Epithelial cell of prostate (primary cell): ENCODE measurements at regions not wholly inside any gene's neighbourhood (a gene's known extent, or its start where the extent isn't known, plus 50 kb on each side); places are given as distances from the start of the nearest gene placed in this dataset.
"Not testable (repeated sequence)": the region's sequence is repeated elsewhere in the genome, so short reads cannot be mapped to it uniquely, and the experiment has no call there.

Experiments
- DNase-seq: peaks from one replicate; pipeline ENCODE4 v3.0.0-alpha.2; 2011; ENCODE audit warnings: low read depth, low spot score
- H3K27ac ChIP-seq: fragments of 450-650 bp; 2 replicates; pipeline ENCODE4 v1.5.1; 2017; ENCODE audit warnings: mild to moderate bottlenecking

DNA sequence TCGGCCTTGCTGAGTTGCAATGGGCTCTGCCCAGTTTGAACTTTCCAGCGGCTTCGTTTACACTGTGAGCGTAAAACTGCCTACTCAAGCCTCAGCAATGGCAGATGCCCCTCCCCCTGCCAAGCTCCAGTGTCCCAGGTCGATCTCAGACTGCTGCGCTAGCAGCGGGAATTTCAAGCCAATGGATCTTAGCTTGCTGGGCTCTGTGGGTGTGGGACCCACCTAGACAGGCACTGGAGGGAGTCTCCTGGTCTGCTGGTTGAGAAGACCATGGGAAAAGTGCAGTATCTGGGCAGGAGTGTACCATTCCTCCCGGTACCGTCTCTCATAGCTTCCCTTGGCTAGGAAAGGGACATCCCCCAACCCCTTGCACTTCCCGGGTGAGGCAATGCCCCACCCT is 88.2 kb downstream of the KLHL28 start:
- no peak overlapping the region for H3K27ac ChIP-seq
- no peak for DNase-seq

DNA sequence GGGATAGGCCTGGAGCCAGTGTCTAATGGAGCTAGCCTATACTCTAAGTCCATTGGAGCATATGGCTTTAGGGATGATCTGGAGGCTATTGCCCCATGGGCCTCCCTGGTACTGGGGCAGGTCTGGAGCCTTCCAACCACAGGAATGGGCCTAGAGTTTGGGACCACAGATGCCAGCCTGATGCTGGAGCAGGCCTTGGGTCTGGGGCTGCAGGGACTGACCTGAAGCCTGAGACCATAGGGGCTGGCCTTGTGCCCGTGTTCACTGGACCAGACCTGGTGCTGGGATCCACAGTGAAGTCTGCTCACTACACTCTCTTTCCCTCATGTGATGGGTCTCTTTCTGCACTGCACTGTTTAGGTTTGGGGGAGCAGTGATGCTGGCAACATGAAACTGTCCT is 95.0 kb downstream of the KLHL28 start:
- DNase-seq = no peak
- H3K27ac ChIP-seq = no peak overlapping the region

DNA sequence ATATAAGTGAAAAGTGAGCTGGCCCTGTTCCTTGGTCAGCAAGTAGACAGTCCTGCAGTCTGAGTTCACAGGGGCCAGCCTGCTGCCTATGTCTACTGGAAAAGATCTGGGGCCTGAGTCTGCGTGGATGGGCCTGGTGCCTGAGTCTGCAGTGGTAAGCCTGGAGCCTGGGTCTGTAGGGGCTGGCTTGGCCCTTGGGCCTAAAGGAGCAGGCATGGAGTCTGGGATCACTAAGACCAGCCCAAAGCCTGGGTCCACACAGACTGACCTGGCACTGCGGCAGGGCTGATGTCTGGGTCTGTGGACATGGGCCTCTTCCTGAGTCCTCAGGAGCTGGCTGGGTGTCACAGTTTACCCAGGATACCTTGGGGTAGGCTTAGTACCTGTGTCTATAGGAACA is 95.4 kb downstream of the KLHL28 start:
- DNase-seq = no peak
- no peak overlapping the region for H3K27ac ChIP-seq

DNA sequence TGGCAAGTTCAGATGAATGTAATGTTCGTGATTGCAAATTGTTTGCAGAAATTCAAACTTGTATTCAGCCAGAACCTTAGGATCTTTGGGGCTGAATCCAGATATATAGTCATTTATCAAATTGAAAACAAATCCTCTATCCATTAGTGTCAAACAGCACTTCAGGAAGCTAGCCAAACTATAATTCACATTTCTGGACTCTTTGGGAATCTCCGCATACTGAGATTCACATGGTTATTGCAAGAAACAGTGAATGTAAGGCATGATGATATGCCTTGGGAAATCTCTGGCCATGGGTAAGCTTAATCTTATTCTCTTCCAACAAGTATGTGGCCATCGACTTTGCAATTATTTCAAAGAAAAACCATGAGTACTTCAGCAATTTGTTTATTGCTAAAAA is 98.5 kb downstream of the KLHL28 start:
- DNase-seq = no peak
- H3K27ac ChIP-seq = no peak overlapping the region

DNA sequence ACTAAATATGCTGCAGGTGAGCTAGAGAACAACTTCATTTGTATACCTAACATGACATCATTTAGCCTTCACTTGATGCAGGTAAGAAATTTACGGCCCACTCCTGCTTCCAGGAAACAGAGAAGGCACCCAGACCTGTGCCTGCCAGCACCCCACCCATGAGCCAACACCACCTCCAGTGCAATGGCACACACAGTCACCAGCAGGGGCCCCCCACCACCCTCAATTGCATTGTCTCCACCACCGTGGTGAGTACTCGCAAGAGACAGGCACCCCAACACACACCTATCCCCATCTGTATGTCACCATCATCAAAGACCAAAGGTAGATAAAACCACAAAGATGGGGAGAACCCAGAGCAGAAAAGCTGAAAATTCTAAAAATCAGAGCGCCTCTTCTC is 107.6 kb downstream of the KLHL28 start:
- DNase-seq = no peak
- no peak overlapping the region for H3K27ac ChIP-seq

DNA sequence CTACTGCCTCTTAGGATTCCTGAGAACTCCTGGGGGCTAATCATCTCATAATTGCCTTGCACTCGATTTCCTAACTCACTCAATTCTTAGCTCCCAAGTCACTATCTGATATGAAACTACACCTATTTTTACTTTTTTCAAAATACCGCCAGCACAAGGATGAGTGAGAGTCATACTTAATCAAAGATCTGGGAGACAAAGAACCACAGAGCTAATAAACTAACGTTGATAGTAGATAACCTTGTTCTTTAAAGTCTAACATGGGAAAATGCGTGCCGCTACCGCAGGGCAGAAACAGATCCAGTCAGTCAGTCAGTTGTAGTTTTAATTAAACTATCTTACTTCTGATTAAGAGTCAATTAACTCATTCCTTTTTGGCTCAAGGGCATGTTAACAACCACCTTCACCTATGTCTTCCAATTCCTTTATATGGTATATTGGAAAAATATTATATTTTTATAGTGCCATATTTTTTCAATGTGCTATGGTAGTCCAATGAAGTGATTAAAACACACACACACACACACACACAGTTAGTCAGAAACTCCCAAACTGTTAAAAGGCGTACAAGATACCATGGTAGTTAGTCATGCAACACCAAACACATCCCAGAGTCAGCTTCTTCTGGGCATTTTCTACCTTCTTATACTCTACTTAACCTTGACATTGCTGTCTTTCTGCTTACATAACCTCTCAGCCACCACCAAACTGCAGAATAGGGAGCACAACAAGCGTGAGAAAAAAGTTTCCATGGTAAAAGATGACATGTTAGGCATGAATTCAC is 114.0 kb downstream of the KLHL28 start:
- DNase-seq = no peak
- no peak overlapping the region for H3K27ac ChIP-seq

DNA sequence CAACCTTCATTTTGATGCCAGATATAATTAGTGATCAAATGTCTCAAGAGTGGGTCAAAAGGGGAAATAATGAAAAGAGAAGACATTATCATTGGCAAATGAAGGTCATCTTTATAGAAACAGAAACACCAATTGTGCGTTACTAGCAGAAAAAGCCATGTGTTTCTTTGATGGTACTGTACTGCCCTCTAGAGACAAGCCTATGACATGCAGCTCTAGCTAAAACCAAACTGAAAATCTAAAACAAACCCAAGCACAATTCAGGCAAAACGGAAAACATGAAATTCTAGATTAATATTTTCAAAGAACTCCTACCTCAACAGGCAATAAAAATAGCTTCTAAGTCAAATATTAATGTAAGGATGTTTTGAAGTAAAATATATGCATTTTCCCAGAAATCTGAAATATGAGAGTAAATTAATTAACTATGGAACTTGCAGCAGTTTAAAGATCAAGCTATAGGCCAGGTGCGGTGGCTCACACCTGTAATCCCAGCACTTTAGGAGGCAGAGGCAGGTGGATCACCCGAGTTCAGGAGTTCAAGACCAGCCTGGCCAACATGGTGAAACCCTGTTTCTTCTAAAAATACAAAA is 115.4 kb downstream of the KLHL28 start:
- no peak overlapping the region for H3K27ac ChIP-seq
- DNase-seq = no peak

DNA sequence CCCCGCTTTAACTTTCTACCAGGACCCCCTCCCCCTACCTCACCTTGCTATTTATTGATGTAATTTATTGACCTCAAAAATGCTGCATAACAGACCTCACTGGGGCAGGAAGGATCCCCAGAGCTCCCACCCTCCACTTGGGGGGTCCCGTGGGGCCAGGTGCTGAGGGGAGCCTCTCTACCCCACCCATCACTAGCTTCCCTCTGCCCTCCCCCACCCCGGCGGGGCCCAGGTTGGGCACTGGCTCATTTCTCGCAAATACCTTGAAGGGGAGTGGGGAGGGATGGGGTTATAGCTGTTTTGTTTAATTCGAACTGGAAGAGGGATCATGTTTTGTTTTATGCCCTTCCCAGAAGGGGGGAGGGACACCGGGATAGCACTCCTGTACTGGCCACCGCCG is 125.8 kb downstream of the KLHL28 start:
- H3K27ac ChIP-seq, DNase-seq: not testable (repeated sequence)

DNA sequence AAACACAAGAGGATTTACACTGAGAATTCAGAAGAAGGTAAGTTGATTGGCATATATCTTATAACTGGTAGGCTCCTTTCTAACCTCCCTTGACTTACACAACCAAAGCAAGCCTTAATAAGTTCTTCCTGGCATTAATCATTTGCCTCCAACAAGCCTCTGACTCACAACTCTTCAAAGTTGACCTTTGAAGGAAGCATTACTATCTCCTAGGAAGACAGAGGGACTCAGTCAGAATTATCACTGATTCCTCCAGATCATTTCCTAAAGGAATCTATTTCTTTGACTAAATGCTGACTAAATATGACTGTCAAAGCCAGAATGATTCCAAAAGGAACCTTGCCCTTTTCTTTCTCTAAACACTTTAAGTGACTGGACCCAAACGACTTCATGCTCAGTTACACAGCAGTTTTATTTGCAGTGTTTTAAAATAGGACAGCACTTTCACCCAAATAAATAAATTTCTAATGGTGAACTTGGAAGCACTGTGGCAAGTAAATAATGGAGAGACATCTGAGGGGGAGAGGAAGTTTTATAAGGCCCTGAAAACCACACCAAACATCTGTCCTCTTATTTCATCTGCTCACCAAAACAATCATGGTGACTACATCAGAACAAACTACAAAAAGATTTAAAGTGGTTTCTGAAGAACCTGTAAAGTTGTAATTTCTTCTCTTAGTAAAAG is 128.2 kb downstream of the KLHL28 start:
- DNase-seq = no peak
- H3K27ac ChIP-seq = no peak overlapping the region

DNA sequence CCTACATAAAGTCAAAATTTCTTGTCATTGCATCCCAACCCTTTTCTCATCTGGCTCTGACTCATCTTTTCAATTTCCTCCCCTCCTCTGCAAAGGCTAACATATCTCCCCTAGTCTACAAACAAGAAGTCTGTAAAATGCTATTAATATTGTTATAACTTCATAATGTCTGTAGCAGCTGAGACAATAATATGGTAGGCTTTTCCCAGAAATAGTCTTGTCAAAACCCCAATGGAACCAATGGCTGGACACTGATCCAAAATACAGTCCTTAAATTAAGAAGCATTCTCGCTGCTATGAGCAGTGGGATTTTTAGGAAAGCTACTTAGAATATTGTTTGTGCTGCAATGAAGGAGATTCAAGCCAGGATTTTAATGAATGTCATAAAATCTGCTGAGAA is 131.4 kb downstream of the KLHL28 start:
- DNase-seq = no peak
- H3K27ac ChIP-seq = no peak overlapping the region

DNA sequence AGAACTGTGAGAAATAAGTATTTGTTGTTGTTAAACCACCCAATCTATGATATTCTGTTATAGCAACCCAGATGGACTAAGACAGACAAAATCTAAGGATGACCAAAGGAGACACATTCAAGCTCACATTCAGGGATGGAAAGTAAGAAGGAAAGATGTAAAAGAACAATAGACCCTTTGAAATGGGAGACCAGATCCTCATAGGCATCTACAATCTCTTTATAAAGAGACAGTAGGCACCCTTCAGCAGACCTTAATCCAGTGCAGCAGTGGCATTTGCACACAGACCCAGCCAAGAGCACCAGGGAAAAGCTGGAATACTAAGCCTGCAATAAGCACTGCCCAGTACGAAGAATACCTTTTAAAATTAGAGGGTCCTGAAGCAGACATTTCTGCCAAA is 132.7 kb downstream of the KLHL28 start:
- no peak overlapping the region for H3K27ac ChIP-seq
- DNase-seq = no peak

DNA sequence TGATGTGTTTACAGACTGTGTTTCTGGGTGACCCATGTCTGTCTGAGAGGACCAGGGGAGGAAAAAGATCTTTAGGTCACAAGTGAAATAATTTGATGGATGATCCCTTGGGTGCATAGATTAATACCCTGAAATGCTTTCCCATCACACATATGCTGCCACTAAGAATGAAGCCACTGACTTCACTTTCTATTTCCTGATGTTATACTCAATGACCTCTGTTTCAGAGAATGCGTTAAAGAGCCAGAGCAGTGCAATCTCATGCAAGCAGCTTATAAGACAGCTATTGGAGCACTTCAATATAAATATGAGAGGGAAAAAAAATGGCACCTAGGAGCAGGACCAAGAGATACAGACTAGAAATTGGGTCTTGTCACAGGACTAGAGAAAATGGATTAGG is 133.7 kb downstream of the KLHL28 start:
- DNase-seq = no peak
- no peak overlapping the region for H3K27ac ChIP-seq

DNA sequence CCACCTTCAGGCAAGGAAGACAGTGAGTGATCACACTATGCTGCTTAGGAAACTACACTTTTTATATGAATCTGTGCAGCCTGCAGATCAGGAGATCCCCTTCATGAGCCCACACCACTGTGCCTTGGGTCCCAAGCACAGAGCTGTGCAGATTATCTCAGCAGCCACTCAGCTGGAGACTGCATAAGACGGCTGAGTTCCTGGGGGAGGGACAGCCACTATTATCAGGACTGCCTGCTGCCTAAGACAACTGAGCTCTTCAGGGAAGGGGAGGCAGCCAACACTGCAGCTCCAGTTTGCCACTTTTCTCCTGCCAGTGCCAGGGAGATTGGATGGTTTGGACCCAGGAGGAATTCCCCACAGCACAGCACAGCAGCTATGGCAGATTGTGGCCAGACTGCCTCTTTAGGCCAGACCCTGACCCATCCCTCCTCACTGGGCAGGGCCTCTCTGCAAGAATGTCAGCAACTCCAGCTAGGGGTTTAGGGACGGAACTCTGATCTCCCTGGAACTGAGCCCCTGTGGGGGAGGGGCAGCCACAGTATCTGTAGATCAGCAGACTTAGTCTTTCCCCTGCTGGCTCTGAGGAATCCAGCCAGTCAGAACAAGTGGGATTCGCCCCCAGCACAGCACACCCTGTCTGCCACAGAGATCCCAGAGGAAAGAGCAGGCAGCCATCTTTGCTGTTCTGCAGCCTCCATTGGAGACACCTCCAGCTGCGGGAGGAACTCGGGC is 141.3 kb downstream of the KLHL28 start:
- no peak for DNase-seq
- no peak overlapping the region for H3K27ac ChIP-seq

DNA sequence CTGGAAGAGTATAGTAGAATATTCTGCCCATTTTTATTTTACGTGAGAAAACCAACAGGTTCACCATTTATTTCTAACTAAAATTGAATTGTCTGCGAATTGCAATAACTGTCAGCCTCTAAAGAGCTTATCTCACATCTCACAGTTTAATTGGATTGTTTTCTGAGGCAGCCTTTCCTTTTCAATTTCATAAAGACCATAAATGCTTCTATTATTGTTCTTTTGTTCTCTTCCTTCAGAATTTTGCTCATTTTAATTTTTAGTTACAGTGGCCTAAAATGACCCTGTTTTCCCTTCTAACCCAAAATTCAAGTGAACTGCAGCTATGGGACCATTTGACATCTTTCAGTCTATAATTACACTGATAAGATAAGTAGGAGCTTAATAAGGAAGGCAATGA is 147.6 kb downstream of the KLHL28 start:
- DNase-seq = no peak
- no peak overlapping the region for H3K27ac ChIP-seq

DNA sequence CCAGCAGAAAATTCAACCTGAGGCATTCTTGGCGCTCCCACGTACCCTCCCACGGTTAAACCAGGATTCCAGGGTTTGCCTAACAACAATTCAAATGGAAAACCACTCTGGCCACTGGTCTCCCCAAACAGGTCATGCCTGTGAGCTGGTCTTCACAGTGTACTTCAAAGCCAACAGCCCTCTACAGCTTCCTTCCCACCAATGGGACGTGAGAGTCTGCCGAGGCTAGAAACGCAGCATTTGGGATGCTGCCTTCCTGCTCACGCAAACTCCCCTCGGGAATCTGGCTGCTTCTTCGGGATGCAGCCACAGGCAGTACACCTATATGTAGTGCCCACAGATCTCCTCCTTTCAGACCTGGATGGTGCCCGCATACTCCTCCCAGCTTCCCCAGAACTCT is 149.1 kb downstream of the KLHL28 start:
- no peak overlapping the region for H3K27ac ChIP-seq
- DNase-seq = no peak

DNA sequence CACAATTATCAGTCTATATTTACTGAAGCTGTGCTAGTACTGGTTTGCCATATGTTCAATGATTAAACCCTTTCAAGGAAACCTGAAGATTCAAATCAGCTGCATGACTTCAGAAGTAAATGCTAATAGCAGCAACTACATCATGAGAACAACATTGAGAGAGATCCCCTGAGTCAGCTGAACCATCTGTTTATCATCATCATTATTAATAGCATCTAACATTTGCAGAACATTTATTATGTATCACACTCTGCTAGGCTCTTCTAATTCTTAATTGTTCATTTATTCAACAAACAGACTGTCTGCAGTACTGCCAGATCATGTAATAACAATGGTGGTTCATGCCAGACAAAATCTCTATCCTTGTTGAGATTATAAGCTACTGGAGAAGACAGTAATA is 157.4 kb downstream of the KLHL28 start:
- DNase-seq = no peak
- no peak overlapping the region for H3K27ac ChIP-seq

DNA sequence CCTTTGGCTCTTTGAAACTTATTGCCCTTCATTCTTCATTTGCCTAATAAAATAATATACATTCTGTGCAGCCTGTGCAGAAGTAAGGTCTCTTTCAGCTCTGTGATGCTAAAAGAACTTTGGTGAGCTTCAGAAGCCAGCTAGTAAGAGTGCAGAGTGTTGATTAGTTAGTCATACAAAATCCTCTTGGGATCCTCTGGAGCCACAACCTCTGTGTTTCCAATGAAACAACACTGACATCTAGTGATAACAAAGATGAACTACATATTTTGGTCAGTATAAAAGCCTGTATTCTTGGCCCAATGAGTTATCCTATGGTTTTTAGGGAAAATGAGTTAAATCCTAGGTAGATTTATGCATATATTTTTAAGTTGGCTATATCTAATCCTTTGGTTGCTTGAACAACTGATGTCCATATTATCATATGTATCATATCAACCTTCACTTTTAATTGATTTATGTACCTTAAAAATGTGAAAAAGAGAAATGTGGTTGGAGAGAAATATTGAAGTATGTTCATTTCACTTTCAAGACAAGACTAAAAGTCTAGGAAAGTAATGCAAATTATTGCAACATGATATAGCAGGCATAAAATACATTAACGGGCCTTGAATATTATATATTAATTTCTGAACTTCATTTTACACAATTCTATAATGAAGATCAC is 158.4 kb downstream of the KLHL28 start:
- H3K27ac ChIP-seq = no peak overlapping the region
- DNase-seq = no peak

DNA sequence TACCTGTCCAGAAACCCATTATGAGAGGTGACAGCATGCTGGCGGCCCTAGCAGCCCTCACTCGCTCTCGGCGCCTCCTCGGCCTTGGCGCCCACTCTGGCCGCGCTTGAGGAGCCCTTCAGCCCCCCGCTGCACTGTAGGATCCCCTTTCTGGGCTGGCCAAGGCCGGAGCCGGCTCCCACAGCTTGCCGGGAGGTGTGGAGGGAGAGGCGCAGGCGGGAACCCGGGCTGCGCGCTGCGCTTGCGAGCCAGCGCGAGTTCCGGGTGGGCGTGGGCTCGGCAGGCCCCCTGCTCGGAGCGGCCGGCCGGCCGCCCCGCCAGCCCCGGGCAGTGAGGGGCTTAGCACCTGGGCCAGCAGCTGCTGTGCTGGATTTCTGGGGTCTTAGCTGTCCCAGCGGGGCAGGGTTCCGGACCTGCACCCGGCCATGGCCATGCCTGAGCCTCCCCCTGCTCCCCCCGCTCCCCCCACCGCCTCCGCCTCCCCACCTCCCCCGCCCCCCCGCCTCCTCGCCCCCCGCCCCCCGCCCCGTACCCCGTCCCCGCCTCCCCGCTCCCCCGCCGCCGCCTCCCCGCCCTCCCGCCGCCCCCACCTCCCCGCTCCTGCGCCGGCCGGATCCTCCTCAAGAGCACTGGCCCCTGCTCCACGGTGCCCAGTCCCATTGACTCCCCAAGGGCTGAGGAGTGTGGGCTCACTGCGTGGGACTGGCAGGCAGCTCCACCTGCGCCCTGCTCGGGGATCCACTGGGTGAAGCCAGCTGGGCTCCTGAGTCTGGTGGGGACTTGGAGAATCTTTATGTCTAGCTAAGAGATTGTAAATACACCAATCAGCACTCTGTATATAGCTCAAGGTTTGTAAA is 163.1 kb downstream of the KLHL28 start:
- DNase-seq = no peak

DNA sequence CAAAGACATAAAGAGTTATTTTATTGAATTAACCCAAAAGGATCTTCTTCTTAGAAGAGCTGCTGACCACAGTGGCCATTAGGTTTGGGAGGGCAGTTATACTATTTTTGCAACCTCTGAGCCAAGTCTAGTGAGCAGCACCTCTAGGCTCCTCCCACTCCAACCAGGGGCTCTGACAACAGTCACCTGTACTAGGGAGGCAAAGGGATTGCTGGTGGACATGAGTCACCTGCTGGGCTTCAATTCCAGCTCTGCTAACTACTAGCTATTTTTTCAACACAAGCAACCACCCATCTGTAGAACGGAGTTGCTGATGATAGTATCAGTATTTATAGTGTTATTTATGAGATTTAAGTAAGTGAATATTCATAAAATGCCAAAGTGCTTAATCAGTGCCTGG is 166.0 kb downstream of the KLHL28 start:
- no peak overlapping the region for H3K27ac ChIP-seq
- DNase-seq = peak; percentile 12

More for the DNA sequence above, 163.1 kb downstream of the KLHL28 start:
- H3K27ac ChIP-seq = no peak overlapping the region

DNA sequence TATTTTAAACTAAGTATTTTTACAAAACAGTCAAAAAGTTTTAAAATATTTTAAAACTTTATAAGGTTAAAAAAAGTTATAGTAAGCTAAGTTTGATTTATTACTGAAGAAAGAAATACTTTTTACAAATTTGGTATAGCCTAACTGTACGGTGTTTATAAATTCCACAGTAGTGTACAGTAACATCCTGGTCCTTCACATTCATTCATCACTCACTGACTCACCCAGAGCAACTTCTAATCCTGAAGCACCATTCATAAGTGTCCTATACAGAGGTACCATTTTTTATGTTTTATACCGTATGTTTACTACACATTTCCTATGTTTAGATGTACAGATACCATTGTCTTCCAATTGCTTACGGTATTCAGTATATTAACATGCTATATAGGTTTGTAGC is 170.0 kb downstream of the KLHL28 start:
- H3K27ac ChIP-seq = no peak overlapping the region
- no peak for DNase-seq
